DMS53 (cell line): ENCODE measurements at regions not wholly inside any gene's neighbourhood (a gene's known extent, or its start where the extent isn't known, plus 50 kb on each side); places are given as distances from the start of the nearest gene placed in this dataset.
A peak's percentile ranks its signal among the peaks of the same experiment; 100 is the strongest.

Experiments used
- DNase-seq: peaks from one replicate; lab custom pipeline; 2025; lab: John Stamatoyannopoulos, UW

DNA sequence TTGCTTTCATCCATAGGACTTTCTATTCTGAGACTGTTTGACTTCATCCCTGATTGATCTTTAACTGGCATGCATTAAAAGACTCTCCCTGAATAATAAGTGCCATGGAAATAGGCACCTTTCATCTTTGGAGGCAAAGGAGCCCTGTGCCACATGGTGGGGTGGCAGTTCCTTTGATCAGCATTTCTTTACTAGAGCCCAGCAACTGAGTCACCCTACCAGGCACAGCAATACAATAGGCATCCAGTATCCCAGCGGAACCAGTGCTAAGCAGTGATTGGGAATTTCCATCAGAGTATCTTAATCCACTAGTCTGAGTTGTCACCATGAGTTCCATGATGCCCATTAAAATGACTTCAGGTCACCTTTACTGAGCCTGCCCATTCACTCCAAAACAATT lies 476.1 kb upstream of the MPDZ start:
- DNase-seq, result no peak

DNA sequence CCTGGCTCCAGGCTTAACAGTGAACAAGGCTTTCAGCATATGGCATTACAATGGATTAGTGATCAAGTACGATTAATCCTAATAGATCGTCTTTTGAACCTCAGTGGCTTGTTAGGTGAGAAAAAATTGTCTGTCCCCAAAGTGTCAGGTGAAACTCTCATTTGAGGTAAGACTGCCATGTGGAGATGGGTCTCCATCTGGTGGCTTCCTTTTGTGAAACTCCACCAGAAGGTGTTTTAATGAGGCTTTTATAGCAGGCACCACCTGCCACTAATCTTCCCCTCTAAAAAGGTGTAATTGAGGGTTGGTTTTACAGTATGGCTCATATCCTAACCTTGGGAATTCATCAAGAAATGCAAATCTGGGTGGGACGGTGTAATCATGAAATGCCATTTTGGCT lies 471.1 kb upstream of the MPDZ start:
- no peak for DNase-seq

DNA sequence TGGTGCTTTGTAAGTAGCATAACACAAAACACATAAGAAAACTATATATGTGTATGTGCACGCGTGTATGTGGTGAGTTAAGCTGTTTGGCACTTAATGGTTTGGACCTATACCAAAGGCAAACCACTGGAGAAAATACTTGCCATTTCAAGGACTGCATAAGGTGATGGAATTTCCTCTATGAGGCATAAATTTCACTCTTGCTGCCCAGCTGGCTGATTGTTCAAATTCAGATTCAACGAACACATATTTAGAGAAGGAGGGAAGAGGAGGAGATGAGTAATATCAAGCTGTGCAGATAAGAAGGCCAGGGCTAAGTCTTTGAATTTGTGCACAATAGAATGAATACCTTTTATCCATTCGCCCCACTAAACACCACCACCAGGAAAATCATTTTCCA lies 470.6 kb upstream of the MPDZ start:
- DNase-seq, result no peak

DNA sequence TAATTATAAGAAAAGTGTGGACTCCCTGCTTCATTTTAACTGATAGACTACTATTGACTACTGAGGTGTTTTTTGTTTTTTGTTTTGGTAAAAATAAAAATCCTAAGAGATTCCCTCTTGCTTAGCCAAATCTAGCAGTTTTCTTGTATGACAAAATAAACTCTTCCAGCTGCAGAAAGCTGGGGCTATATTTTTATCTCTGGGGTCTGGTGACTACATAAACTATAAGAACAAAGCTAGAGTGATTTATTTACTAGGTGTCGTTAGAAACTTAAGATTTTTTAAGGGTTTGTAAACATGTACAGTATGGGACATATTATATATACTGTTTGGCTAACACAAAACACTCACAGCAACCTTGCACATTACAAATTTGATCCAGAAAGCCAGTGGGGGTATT lies 467.4 kb upstream of the MPDZ start:
- DNase-seq, result no peak

DNA sequence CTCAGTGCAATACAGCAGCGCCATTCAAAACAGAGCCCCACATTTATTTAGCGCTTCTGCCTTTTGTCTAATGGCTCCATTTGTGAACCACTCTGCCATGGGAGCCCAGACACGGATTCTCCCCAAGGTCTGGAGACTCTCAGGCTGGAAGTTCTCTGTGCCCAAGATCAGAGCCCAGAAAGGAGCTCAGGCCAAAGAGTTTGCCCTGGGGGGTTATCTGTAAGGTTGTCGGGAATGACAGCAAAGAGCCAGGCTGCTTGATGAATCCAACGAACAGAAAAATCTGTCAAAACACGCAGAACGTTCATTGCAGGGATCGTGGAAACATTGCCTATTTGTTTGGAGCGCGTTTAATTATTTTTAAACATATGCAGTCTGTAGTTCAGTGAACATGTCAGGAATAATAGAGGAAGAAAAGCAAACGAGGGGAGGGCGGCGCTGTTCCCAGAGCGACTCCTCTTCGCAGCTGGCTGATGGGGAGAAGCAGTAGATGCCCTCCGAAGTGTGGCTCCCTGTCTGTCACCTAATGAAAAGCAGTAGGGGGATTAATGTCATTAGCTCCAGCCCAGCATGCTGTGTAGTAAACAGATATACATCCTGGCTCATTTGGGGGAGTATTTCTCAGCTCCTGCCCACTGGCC lies 464.9 kb upstream of the MPDZ start:
- no peak for DNase-seq

DNA sequence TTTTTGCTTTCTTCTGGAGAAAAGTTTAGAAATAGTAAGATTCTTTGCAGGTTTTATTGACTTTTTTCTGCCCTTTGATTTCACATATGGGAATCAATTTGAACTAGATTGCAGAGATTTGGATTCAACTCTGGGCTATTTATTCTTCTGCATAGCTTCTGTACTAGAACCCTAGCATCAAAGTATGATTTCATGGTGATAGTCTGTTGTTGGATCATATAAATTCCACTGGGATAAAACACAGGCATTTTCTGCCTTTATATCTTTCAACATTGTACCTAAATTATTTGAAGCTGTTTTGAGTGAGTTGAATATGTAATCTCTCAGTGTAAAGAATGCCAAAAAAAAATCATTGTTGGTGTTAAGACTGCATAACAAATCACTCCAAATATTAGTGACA lies 458.4 kb upstream of the MPDZ start:
- DNase-seq, result no peak

DNA sequence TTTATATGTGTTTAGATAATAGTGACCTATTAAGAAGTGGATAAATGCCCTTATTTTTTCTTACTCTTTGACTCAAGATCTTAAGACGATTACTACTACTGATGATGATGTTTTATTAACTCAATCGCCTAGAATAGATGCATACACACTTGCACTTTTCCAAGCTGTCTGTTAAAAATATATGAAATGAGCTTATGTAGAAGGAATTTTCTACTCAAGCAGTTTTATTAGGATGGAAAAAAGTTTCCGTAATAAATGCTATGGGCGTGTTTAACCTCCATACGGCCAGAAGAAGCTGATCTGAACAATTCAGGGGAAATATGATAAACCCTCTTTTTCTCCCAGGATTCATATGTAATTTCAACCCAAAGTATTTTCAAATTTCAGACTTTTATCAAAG lies 455.7 kb upstream of the MPDZ start:
- DNase-seq, result no peak

DNA sequence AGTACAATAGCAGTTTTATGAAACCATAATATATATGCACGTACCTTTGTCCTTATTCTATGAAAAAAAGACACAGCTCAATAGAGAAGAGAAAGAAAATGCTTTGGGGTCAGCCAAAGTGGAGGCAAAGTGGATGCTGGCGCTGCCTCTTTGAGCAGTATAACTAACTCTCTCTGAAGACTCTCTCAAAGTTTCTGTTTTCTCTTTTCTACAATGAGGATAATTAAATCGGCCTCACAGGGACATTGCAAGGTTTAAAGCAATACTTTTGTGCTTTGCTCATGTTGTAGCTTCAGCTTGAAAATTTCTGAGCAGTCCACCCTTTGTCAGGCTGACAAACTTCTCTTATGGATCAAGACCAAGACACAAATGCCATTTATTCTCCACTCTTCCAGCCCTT lies 455.1 kb upstream of the MPDZ start:
- no peak for DNase-seq

DNA sequence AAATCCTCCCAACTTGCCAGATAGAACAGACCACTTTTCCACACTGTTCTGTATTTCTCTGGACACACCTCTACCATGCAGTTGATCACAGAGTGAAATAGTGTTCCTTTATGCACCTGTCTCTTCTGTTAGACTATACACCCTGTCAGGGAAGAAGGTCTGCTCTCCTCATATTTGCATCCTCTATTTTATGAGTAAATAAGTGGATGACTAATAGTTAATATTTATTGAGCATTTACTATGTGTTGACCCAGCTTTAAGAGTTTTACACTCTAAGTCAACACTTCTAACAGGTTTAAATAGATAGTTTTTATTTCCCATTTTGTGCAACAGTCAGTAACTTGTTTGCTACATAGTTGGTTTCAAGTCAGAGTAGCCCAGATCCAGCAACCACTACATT lies 452.8 kb upstream of the MPDZ start:
- peak; percentile 73 for DNase-seq

DNA sequence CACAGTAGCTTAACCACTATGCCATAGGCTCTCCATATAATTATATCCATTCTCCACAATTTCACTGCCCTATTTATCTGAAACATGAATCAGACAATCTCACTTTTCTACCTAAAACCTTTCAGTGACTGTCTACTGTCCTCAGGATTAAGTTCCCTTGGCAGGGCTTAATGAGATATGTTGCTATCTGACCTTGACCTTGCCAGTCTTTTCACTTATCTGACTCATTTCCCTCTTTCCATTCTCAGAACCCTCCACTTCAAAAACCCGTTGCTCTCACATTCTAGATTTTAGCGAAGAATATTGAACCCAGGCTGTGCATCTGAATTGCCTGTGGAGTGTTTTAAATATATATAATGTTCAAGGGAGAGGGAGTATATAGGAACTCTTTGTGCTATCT lies 452.1 kb upstream of the MPDZ start:
- peak; percentile 8 for DNase-seq

DNA sequence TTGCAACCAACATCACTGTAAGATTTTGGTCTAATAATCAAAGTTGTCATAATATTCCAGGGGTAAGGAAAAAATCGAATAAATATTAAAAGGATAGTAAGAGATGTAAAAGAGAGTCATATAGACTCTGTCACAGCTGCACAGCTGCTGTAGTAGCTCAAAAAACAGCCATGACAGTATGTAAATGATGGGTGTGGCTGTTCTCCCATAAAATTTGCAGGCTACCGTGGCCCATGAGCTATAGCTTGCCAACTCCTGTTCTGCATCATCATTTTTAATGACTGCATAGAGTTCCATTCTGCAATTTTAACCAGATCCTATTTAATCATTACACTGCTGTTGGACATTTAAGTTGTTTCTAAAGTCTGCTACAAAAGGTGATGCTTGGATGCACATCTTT lies 450.5 kb upstream of the MPDZ start:
- DNase-seq, result no peak

DNA sequence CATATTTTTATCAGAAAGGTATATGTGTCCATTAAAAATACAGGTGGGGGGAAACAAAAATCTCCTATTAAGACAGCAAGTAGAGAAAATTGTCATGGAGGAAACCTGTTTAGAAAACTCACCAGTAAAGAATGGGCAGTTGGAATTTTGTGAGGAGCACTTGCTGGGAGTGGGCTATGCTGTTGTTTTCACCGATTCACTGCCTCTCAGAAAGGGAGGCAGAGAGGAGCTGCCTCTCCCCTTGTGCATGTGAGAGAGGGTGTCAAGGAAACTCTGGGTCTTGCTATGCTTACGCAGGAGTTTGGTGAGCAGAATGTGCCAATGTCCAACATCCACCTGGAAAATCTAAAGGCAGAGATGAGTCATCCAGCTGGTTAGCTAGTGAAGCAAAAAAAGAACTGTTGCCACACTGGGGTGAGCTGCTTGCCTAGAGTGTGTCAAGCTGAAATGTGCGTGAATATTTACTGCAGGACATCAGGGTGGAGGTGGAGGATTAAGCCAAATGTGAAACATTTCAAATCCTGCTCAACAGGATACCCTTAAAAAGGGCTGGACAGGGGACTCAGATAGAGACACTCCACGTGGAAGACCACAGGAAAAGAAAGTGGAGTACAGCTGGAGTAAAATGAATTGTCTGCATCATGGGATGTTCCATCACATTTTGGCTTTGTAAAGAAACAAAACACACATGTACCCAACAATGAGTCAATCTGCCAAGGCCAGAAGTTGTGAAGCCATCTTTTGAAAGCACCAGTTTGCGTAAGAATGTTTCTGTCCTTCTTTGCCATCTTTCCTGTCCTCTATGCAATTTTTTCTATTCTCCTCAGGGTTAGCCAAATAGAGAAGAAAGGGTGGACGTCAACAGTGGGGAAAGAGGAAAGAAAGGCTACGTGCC lies 449.7 kb upstream of the MPDZ start:
- peak; percentile 51 for DNase-seq

DNA sequence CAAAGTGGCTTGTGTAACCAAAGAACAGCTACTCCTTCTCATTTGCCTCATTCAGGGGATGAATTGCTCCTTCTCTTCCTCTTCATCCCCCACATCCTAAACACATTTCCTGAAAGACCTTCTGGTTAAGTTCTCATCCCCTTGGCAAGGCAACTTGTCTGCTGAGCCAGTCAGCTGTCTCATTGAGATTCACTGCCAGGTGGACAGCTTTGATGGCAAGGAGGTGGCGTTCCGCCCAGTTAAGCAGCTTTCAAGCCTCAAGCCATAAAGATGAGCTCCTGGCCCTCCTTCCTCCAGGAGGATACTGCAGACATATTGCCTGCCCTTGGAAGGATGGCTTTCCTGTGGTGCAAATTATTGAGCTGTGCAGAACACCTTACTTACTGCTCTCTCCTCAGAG lies 448.6 kb upstream of the MPDZ start:
- DNase-seq, result no peak

DNA sequence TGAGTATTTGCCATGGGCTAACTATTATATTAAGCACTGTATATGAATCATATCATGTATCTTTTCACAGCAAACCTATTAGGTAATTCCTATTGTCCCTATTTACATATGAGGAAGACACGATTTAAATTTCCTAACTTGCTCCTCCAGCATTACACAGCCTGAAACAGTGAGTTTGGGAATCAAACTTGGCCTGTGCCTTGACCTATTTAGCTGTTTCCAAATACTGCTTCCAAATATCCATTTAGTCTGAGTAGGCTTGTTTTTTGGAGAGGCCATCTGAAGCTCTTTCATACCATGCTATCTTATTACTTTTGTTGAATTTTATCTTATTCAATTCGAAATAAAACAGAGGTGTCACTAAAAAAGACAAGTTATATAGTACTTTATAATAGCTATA lies 447.3 kb upstream of the MPDZ start:
- DNase-seq, result no peak

DNA sequence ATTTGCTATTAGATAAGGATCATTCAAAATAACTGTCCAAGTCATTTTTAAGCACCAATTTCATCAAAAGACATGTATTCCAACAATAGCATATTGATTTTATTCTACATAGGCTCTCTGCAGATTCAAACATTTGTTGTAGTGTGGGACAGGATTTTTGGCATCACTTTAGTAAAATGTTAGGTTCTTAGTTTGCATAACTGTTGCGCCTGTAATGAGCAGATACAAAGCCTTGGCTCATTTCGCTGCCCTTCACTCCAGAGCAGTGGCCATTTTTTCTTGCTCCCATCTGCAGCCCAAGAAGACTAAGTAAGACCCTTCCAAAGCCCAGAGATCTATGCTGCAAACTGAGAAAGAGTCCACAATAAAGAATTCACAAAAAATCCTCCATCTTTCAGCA lies 446.0 kb upstream of the MPDZ start:
- no peak for DNase-seq

DNA sequence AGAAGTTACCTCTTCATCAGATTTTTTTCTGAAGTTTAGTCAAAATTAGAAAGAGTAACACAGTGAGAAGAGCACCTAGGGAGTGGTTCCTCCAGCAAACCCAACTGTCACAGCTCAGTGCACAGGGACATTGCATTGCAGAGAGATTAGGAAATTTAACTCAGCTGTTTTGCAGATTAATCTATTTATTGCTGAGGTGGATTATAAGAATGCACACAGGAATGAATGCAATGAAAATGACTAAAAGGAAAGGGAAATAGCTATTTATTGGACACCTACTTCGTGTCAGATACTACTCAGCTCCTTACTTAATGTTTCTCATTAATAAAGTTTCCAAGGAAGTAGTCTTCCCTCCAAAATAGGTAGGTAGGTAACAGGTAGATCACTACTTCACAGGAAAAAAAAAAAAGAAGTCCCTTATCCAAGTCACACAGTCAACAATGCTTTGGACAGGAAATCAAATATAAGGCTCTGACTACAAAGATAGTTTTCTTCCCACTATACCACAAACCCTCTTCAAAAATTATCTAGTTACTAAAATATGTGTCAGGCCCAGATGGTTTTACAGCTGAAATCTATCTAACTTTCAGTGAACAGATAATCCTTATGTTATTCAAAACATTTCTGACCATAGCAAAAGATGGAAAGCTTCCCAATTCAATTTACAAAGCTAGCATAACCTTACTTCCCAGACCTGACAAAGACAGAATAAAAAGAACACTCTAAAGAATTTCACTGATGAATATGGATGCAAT lies 442.2 kb upstream of the MPDZ start:
- no peak for DNase-seq

DNA sequence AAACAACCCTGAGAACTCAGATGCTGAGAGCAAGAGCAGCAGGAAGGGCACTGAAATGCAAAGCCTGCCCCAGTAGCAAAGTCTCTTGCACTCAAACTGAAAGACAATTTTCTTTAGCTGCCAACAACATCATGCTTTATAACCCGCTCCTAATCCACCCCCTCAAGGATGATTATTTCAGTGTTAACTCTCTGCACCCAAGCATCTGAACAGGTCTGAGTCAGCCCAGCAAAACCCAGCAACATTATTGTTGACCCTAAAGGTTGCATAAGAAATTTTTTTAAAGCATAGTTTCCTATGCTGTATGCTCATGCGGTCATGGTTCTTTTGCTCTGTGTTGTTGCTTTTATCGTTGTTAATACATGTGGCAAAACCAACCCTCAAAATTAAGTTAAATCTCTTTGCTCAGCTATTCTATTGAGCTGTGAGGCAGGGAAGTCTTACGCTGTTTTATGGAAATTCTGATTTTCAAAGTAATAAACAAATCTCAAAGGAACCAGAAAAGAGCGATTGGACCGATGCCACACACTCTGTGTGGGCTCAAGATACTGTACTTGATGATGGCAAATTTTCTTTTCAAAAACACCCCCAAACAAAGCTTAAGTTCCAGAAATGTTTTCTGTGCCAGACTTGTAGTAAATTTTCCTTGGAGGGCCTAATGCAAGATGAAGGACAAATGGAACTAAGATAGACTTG lies 440.6 kb upstream of the MPDZ start:
- DNase-seq, result no peak

DNA sequence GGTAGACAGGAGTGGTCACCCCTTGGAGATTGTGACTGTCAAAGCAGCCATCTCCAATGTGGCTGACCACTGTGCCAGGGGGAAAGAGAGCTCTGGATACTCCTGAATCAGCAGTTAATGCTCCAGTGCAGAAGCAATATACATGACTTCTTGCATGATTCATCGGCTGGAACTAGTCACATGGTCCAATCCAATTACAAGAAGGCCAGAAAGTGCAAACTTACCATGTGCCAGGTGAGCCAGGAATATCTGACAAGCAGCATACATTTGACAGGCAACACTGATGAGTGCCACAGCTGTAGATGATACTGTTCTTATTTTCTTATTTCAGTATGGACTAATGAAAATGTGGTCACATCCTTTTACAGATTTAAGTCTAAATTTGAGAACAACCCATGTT lies 440.0 kb upstream of the MPDZ start:
- peak; percentile 7 for DNase-seq

DNA sequence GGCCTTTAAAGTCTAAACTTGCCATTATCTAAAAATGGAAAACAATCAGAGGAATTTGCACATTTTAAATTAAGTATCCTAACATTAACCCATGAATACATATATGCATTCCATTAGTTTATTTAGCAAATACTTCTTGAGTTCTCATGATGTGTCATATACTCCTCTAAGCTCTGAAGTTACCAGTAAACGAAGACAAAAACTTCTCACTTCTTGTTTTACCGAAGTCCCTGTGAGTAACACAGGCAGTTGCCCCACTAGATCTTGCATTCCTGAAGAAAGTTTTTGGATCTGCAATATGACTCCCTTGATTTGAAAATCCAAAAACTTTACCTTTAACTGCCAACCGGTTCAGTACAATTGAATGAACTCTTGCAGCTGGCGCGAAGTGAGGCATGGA lies 439.0 kb upstream of the MPDZ start:
- no peak for DNase-seq

DNA sequence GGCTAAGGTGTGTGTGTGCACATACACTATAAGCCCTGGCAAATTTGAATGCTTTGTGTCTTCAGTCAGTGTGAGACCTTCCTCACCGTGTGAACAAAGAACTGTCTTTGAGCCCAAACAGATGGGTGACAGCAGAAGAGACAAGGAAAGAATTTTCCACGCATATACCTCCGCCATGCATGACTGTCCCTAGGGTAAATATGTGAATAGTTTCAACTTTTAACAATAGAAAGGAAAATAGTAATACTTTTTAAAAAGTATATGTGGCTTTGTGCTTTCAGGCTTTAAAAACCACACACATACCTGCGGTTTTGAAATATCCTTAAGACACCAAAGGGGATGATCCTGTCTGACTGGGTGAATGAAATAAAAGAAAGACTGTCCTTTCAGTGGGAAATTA lies 438.6 kb upstream of the MPDZ start:
- no peak for DNase-seq

DNA sequence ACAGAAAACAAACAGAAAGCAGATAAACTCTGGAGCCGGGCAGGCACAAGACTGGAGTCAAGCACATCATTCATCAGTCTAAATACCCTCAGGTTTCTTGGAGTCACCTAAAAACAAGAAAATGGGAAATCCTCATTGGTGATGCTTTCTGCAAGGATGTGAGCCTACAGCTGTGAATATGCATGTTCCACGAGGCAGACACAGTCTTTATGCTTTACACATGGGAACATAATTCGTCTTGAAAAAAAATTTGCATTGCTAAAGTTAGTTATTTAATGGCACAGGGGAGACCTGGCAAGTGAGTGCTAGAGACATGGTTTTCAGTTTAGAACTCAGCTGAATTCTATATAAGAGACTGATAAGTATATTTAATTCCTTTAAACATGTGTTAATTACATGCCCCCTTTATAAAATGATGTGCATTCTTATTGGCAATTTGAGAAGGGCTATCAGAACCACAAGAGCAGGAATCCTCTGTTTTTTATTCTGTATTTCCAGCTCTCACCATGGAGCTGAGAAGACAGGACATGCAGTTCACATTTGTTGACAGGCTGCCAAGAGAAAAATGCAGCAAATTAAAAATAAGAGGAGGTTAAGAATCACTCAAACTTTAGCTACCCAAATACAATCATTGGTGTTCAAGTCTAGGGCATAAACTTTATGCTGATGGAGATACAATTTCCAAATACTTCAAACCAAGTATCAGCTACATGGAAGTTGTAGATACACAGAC lies 438.0 kb upstream of the MPDZ start:
- DNase-seq, result no peak
